ENCODE measurements at regions not wholly inside any gene's neighbourhood (a gene's known extent, or its start where the extent isn't known, plus 50 kb on each side); places are given as distances from the start of the nearest gene placed in this dataset.

DNA sequence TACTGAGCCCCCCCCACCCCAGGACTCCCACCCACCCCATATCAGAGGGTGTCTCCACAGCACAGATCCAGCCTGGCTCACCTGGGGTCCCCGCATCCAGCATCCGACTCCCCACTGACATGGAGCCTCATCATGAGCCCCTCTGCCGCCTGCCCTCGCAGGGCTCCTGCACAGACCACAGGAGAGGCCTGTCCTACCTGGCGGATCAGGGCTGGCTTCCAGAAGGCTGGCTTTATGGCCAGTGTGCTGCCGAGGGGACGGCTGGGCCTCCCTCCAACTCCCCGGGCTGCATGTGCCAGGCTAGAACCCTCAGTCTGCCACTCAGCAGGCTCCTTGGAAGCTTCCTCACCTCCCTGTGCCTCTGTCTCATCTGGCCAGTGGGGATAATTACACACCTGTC lies 119.0 kb downstream of the RFLNA start:
- no peaks in the 10 kb centered on the region for H3K27me3 ChIP-seq (ENCODE audit: control insufficient read depth, insufficient read depth, low read length)
- H3K27me3 Mint-ChIP-seq, result no peaks in the 10 kb centered on the region
- DNase-seq (no peak), ATAC-seq (ENCODE audit: low read depth in 2 of 2) (no peak)
- no peak overlapping the region for H3K4me3 Mint-ChIP-seq
- H3K36me3 ChIP-seq (ENCODE audit: control insufficient read depth, insufficient read depth, low read length), result peaks cover 18% of the 10 kb centered on the region
- H3K4me1 ChIP-seq (ENCODE audit: control insufficient read depth, insufficient read depth, low read length, poor library complexity, severe bottlenecking), result no peaks in the 10 kb centered on the region
- H3K27ac ChIP-seq (ENCODE audit: insufficient read depth, low read length, poor library complexity, severe bottlenecking), result no peak overlapping the region
- peaks cover 17% of the 10 kb centered on the region for H3K36me3 Mint-ChIP-seq
- H3K4me1 Mint-ChIP-seq, result peaks cover 0 to 3% (median 1%) of the 10 kb centered on the region in 4 donors
- no peak overlapping the region for H3K4me3 ChIP-seq (ENCODE audit: low read depth, low read length)
- no peak overlapping the region for H3K27ac Mint-ChIP-seq
- no peaks in the 10 kb centered on the region for H3K9me3 Mint-ChIP-seq
- no peaks in the 10 kb centered on the region for H3K9me3 ChIP-seq (ENCODE audit: control insufficient read depth in 2 of 2, low read length in 2 of 2)

- Mint-ChIP-seq H3K9me3 (no peaks in the 10 kb centered on the region), H3K36me3 (peaks cover 14% of the 10 kb centered on the region), H3K4me1 (peaks cover 0 to 3% (median 1%) of the 10 kb centered on the region in 4 donors), H3K27ac (no peak overlapping the region), H3K4me3 (no peak overlapping the region), H3K27me3 (no peaks in the 10 kb centered on the region)
- DNase-seq (no peak), ATAC-seq (ENCODE audit: low read depth in 2 of 2) (no peak)
- Histone ChIP-seq H3K4me3 (ENCODE audit: low read depth, low read length) (no peak overlapping the region), H3K9me3 (ENCODE audit: control insufficient read depth in 2 of 2, low read length in 2 of 2) (no peaks in the 10 kb centered on the region), H3K27ac (ENCODE audit: insufficient read depth, low read length, poor library complexity, severe bottlenecking) (no peak overlapping the region), H3K36me3 (ENCODE audit: control insufficient read depth, insufficient read depth, low read length) (peaks cover 18% of the 10 kb centered on the region), H3K27me3 (ENCODE audit: control insufficient read depth, insufficient read depth, low read length) (no peaks in the 10 kb centered on the region), H3K4me1 (ENCODE audit: control insufficient read depth, insufficient read depth, low read length, poor library complexity, severe bottlenecking) (no peaks in the 10 kb centered on the region)
Measured at GRCh38 chr12:124413401-124413800, 118.5 kb downstream of the RFLNA start.

DNA sequence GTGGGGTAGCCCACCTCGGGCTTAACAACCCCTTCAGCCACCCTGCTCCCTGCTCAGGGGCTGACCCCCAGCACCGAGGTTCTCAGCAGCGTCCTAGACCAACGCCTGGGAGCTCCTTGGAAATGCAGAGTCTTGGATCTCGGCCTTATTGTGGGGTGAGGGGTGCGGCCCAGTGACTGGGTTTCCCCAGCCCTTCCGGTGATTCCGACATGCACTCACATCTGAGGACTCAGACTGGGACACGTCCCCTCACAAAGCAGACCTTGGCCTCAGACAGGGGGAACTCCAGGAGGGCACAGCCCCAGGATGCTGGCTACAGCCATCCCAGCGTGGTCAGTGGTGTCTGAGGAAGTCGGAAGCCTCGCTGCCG lies 117.7 kb downstream of the RFLNA start:
- ATAC-seq (ENCODE audit: low read depth in 2 of 2), result no peak
- Mint-ChIP-seq H3K4me1 (peaks cover 0 to 3% (median 1%) of the 10 kb centered on the region in 4 donors), H3K36me3 (peaks cover 14% of the 10 kb centered on the region), H3K27ac (peak overlapping the region in 1 of 3 donors; percentile 60), H3K9me3 (no peaks in the 10 kb centered on the region), H3K27me3 (no peaks in the 10 kb centered on the region), H3K4me3 (no peak overlapping the region)
- H3K27me3 ChIP-seq (ENCODE audit: control insufficient read depth, insufficient read depth, low read length), result no peaks in the 10 kb centered on the region
- H3K27ac ChIP-seq (ENCODE audit: insufficient read depth, low read length, poor library complexity, severe bottlenecking), result no peak overlapping the region
- H3K9me3 ChIP-seq (ENCODE audit: control insufficient read depth in 2 of 2, low read length in 2 of 2), result no peaks in the 10 kb centered on the region
- peaks cover 15% of the 10 kb centered on the region for H3K36me3 ChIP-seq (ENCODE audit: control insufficient read depth, insufficient read depth, low read length)
- H3K4me3 ChIP-seq (ENCODE audit: low read depth, low read length), result no peak overlapping the region
- H3K4me1 ChIP-seq (ENCODE audit: control insufficient read depth, insufficient read depth, low read length, poor library complexity, severe bottlenecking), result no peaks in the 10 kb centered on the region
- DNase-seq, result no peak

GRCh38 chr12:124411953-124412645 lies 117.2 kb downstream of the RFLNA start:
- no peaks in the 10 kb centered on the region for H3K27me3 ChIP-seq (ENCODE audit: control insufficient read depth, insufficient read depth, low read length)
- H3K4me1 ChIP-seq (ENCODE audit: control insufficient read depth, insufficient read depth, low read length, poor library complexity, severe bottlenecking), result no peaks in the 10 kb centered on the region
- peaks cover 12% of the 10 kb centered on the region for H3K36me3 Mint-ChIP-seq
- H3K4me3 Mint-ChIP-seq, result no peak overlapping the region
- DNase-seq (no peak), ATAC-seq (ENCODE audit: low read depth in 2 of 2) (no peak)
- H3K4me1 Mint-ChIP-seq, result peaks cover 0 to 3% (median 2%) of the 10 kb centered on the region in 4 donors
- H3K27ac Mint-ChIP-seq, result peak overlapping the region in 1 of 3 donors; percentile 60
- no peak overlapping the region for H3K27ac ChIP-seq (ENCODE audit: insufficient read depth, low read length, poor library complexity, severe bottlenecking)
- no peaks in the 10 kb centered on the region for H3K27me3 Mint-ChIP-seq
- H3K9me3 Mint-ChIP-seq, result no peaks in the 10 kb centered on the region
- H3K36me3 ChIP-seq (ENCODE audit: control insufficient read depth, insufficient read depth, low read length), result peaks cover 14% of the 10 kb centered on the region
- H3K9me3 ChIP-seq (ENCODE audit: control insufficient read depth in 2 of 2, low read length in 2 of 2), result no peaks in the 10 kb centered on the region
- H3K4me3 ChIP-seq (ENCODE audit: low read depth, low read length), result no peak overlapping the region

DNA sequence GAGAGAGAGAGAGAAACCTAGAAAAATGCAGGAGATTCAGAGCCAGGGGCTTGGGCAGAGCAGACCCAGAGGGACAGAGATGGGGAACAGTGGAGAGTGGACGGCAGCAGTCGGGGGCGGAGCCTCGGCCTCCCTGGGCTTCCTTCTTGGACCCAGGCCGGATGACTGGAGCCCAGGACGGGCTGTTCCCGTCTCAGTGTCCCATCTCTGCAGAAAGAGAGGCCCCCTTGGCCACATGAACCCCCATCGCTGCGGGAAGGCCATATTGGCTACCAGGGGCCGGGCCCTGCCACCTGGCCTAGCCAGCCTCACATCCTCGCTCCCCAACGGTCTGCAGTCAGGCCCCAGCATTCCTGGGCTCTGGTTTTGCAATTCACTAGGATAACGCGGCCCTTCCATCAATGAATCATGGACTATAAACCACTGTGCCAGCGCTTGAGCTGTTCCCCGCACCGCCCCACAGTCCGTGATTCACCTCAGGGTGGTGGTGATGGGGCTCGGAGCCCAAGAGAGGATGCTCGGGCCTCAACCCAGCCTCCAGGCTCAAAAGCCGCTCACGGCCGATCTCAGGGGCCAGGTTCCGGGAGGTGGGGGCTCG lies 116.5 kb downstream of the RFLNA start:
- H3K27me3 ChIP-seq (ENCODE audit: control insufficient read depth, insufficient read depth, low read length), result no peaks in the 10 kb centered on the region
- H3K27me3 Mint-ChIP-seq, result no peaks in the 10 kb centered on the region
- H3K4me1 Mint-ChIP-seq, result peaks cover 0 to 9% (median 2%) of the 10 kb centered on the region in 4 donors
- no peak overlapping the region for H3K4me3 ChIP-seq (ENCODE audit: low read depth, low read length)
- H3K36me3 Mint-ChIP-seq, result peaks cover 15% of the 10 kb centered on the region
- no peaks in the 10 kb centered on the region for H3K9me3 ChIP-seq (ENCODE audit: control insufficient read depth in 2 of 2, low read length in 2 of 2)
- H3K27ac Mint-ChIP-seq, result no peak overlapping the region
- no peak overlapping the region for H3K27ac ChIP-seq (ENCODE audit: insufficient read depth, low read length, poor library complexity, severe bottlenecking)
- no peaks in the 10 kb centered on the region for H3K4me1 ChIP-seq (ENCODE audit: control insufficient read depth, insufficient read depth, low read length, poor library complexity, severe bottlenecking)
- peak overlapping the region in 1 of 4 donors; percentile 45 for H3K4me3 Mint-ChIP-seq
- DNase-seq (no peak), ATAC-seq (ENCODE audit: low read depth in 2 of 2) (no peak)
- peaks cover 11% of the 10 kb centered on the region for H3K36me3 ChIP-seq (ENCODE audit: control insufficient read depth, insufficient read depth, low read length)
- H3K9me3 Mint-ChIP-seq, result no peaks in the 10 kb centered on the region

GRCh38 chr12:124410354-124411175 lies 115.7 kb downstream of the RFLNA start:
- Mint-ChIP-seq H3K9me3 (no peaks in the 10 kb centered on the region), H3K4me1 (peaks cover 0 to 9% (median 2%) of the 10 kb centered on the region in 4 donors), H3K27me3 (no peaks in the 10 kb centered on the region), H3K4me3 (no peak overlapping the region), H3K36me3 (peaks cover 15% of the 10 kb centered on the region), H3K27ac (no peak overlapping the region)
- DNase-seq (no peak), ATAC-seq (ENCODE audit: low read depth in 2 of 2) (no peak)
- Histone ChIP-seq H3K4me3 (ENCODE audit: low read depth, low read length) (no peak overlapping the region), H3K27me3 (ENCODE audit: control insufficient read depth, insufficient read depth, low read length) (no peaks in the 10 kb centered on the region), H3K36me3 (ENCODE audit: control insufficient read depth, insufficient read depth, low read length) (peaks cover 11% of the 10 kb centered on the region), H3K27ac (ENCODE audit: insufficient read depth, low read length, poor library complexity, severe bottlenecking) (no peak overlapping the region), H3K9me3 (ENCODE audit: control insufficient read depth in 2 of 2, low read length in 2 of 2) (no peaks in the 10 kb centered on the region), H3K4me1 (ENCODE audit: control insufficient read depth, insufficient read depth, low read length, poor library complexity, severe bottlenecking) (no peaks in the 10 kb centered on the region)

DNA sequence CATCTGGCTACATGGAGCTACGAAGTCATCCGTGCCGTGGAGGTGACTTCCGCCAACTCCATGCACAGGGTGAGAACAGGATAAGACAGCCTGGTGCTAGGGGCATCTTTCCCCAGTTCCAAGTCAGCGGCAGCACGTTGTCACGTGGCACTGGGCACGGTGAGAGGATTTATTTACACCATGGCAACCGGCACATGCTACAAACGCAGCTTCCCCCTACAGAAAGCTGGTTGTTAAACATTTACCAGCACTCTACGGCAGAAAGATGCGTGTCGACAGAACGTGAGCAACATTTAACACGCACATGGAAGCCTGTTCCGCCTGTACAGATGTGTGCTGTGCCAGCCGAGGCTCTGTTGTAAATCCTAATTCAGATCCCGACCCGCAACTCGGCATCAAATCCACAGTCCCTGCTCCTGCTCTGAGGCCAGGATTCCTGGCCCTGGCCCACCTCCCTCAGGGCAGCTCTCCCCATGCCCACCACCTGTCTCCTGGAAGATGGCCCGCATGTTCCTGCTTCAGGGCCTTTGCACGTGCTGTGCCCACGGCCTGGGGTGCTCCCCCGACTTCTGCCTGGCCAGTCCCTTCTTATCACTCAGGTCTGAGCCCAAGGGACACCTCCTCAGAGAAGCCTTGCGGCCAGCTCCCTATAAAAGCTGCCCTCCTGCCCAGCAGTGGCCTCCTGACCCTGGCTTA lies 114.1 kb downstream of the RFLNA start:
- no peak overlapping the region for H3K27ac Mint-ChIP-seq
- peaks cover 11% of the 10 kb centered on the region for H3K36me3 ChIP-seq (ENCODE audit: control insufficient read depth, insufficient read depth, low read length)

More for the DNA sequence above, 114.1 kb downstream of the RFLNA start:
- Histone ChIP-seq H3K4me3 (ENCODE audit: low read depth, low read length) (no peak overlapping the region), H3K27ac (ENCODE audit: insufficient read depth, low read length, poor library complexity, severe bottlenecking) (no peak overlapping the region), H3K9me3 (ENCODE audit: control insufficient read depth in 2 of 2, low read length in 2 of 2) (no peaks in the 10 kb centered on the region), H3K27me3 (ENCODE audit: control insufficient read depth, insufficient read depth, low read length) (no peaks in the 10 kb centered on the region), H3K4me1 (ENCODE audit: control insufficient read depth, insufficient read depth, low read length, poor library complexity, severe bottlenecking) (no peaks in the 10 kb centered on the region)
- ATAC-seq (ENCODE audit: low read depth in 2 of 2) (no peak), DNase-seq (no peak)
- Mint-ChIP-seq H3K4me1 (peaks cover 0 to 9% (median 2%) of the 10 kb centered on the region in 4 donors), H3K4me3 (no peak overlapping the region), H3K9me3 (no peaks in the 10 kb centered on the region), H3K36me3 (peaks cover 15% of the 10 kb centered on the region), H3K27me3 (no peaks in the 10 kb centered on the region)
